ENCODE measurements at regions not wholly inside any gene's neighbourhood (a gene's known extent, or its start where the extent isn't known, plus 50 kb on each side); places are given as distances from the start of the nearest gene placed in this dataset.

- Histone ChIP-seq H3K4me3 (ENCODE audit: low read length in 2 of 2) (no peak overlapping the region), H2BK12ac (ENCODE audit: low read length) (no peak overlapping the region), H2BK15ac (ENCODE audit: low read length) (no peak overlapping the region), H3K4me1 (ENCODE audit: control insufficient read depth in 2 of 2, insufficient read depth in 1 of 2, low read depth in 1 of 2, low read length in 2 of 2) (peaks cover 0 to 3% of the 10 kb centered on the region in 2 donors), H3K9me3 (replicated peaks in 1 of 2; ENCODE audit: control insufficient read depth in 2 of 2, insufficient read depth in 1 of 2, low read depth in 1 of 2, low read length in 2 of 2) (no peaks in the 10 kb centered on the region), H3K23ac (ENCODE audit: low read depth, low read length, poor library complexity) (no peak overlapping the region), H2BK5ac (ENCODE audit: low read length) (no peak overlapping the region), H2BK120ac (ENCODE audit: low read depth, low read length) (no peak overlapping the region), H3K79me1 (ENCODE audit: low read depth, low read length) (no peaks in the 10 kb centered on the region), H2AFZ (ENCODE audit: low read length) (no peak overlapping the region), H3K9ac (ENCODE audit: low read depth, low read length, poor library complexity) (no peak overlapping the region), H3K36me3 (replicated peaks in 1 of 2; ENCODE audit: control insufficient read depth in 2 of 2, insufficient read depth in 2 of 2, low read length in 2 of 2) (no peaks in the 10 kb centered on the region), H3K27ac (replicated peaks; ENCODE audit: low read length) (no peak overlapping the region), H3K18ac (ENCODE audit: low read length) (no peak overlapping the region), H4K8ac (ENCODE audit: low read depth, low read length) (no peak overlapping the region), H3K4ac (ENCODE audit: low read length) (no peak overlapping the region), H2AK5ac (ENCODE audit: low read depth, low read length) (no peak overlapping the region), H3K27me3 (ENCODE audit: control insufficient read depth in 3 of 3, insufficient read depth in 3 of 3, low read depth in 1 of 3, low read length in 3 of 3) (no peaks in the 10 kb centered on the region), H3K14ac (ENCODE audit: low read length) (no peak overlapping the region), H4K91ac (ENCODE audit: low read depth, low read length, poor library complexity) (no peak overlapping the region), H3K4me2 (ENCODE audit: insufficient read depth, low read length, poor library complexity, severe bottlenecking) (no peak overlapping the region)
- DNase-seq (ENCODE audit: low spot score) = no peak
- WGBS, 2 donors (ENCODE audit: extremely low coverage in 2 of 2, insufficient read length in 2 of 2, insufficient replicate concordance in 1 of 2) = no CpG with 5 or more reads among the region's 2 CpGs
Observed at GRCh38 chr20:40449144-40449690, 239.8 kb downstream of the MAFB start.

GRCh38 chr20:40446888-40447287, 242.1 kb downstream of the MAFB start:
- no peak overlapping the region for H3K23ac ChIP-seq (ENCODE audit: low read depth, low read length, poor library complexity)

GRCh38 chr20:40444516-40444915, 244.5 kb downstream of the MAFB start:
- peaks cover 0 to 3% of the 10 kb centered on the region in 2 donors for H3K4me1 ChIP-seq (ENCODE audit: control insufficient read depth in 2 of 2, insufficient read depth in 1 of 2, low read depth in 1 of 2, low read length in 2 of 2)
- H2BK120ac ChIP-seq (ENCODE audit: low read depth, low read length) = no peak overlapping the region
- H2AFZ ChIP-seq (ENCODE audit: low read length) = no peak overlapping the region
- H3K4me3 ChIP-seq (ENCODE audit: low read length in 2 of 2) = no peak overlapping the region
- H3K18ac ChIP-seq (ENCODE audit: low read length) = no peak overlapping the region
- H3K27ac ChIP-seq (replicated peaks; ENCODE audit: low read length) = no peak overlapping the region
- H3K79me1 ChIP-seq (ENCODE audit: low read depth, low read length) = no peaks in the 10 kb centered on the region
- no peak overlapping the region for H2BK15ac ChIP-seq (ENCODE audit: low read length)
- H2BK12ac ChIP-seq (ENCODE audit: low read length) = no peak overlapping the region
- H3K36me3 ChIP-seq (replicated peaks in 1 of 2; ENCODE audit: control insufficient read depth in 2 of 2, insufficient read depth in 2 of 2, low read length in 2 of 2) = no peaks in the 10 kb centered on the region
- H3K9ac ChIP-seq (ENCODE audit: low read depth, low read length, poor library complexity) = no peak overlapping the region
- no peak for DNase-seq (ENCODE audit: low spot score)
- no peak overlapping the region for H3K14ac ChIP-seq (ENCODE audit: low read length)
- no peaks in the 10 kb centered on the region for H3K9me3 ChIP-seq (replicated peaks in 1 of 2; ENCODE audit: control insufficient read depth in 2 of 2, insufficient read depth in 1 of 2, low read depth in 1 of 2, low read length in 2 of 2)
- no CpG with 5 or more reads among the region's 8 CpGs for WGBS, 2 donors (ENCODE audit: extremely low coverage in 2 of 2, insufficient read length in 2 of 2, insufficient replicate concordance in 1 of 2)
- no peak overlapping the region for H2BK5ac ChIP-seq (ENCODE audit: low read length)
- H3K27me3 ChIP-seq (ENCODE audit: control insufficient read depth in 3 of 3, insufficient read depth in 3 of 3, low read depth in 1 of 3, low read length in 3 of 3) = no peaks in the 10 kb centered on the region
- no peak overlapping the region for H4K91ac ChIP-seq (ENCODE audit: low read depth, low read length, poor library complexity)
- H3K4ac ChIP-seq (ENCODE audit: low read length) = no peak overlapping the region
- no peak overlapping the region for H4K8ac ChIP-seq (ENCODE audit: low read depth, low read length)
- no peak overlapping the region for H3K23ac ChIP-seq (ENCODE audit: low read depth, low read length, poor library complexity)
- no peak overlapping the region for H2AK5ac ChIP-seq (ENCODE audit: low read depth, low read length)
- H3K4me2 ChIP-seq (ENCODE audit: insufficient read depth, low read length, poor library complexity, severe bottlenecking) = no peak overlapping the region

More at GRCh38 chr20:40446888-40447287, 242.1 kb downstream of the MAFB start:
- no peaks in the 10 kb centered on the region for H3K9me3 ChIP-seq (replicated peaks in 1 of 2; ENCODE audit: control insufficient read depth in 2 of 2, insufficient read depth in 1 of 2, low read depth in 1 of 2, low read length in 2 of 2)
- no peak overlapping the region for H3K27ac ChIP-seq (replicated peaks; ENCODE audit: low read length)
- H3K4me3 ChIP-seq (ENCODE audit: low read length in 2 of 2) = no peak overlapping the region
- H2AK5ac ChIP-seq (ENCODE audit: low read depth, low read length) = no peak overlapping the region
- no peak overlapping the region for H4K8ac ChIP-seq (ENCODE audit: low read depth, low read length)
- no peak overlapping the region for H2BK15ac ChIP-seq (ENCODE audit: low read length)
- H3K27me3 ChIP-seq (ENCODE audit: control insufficient read depth in 3 of 3, insufficient read depth in 3 of 3, low read depth in 1 of 3, low read length in 3 of 3) = no peaks in the 10 kb centered on the region
- H2AFZ ChIP-seq (ENCODE audit: low read length) = no peak overlapping the region
- H3K9ac ChIP-seq (ENCODE audit: low read depth, low read length, poor library complexity) = no peak overlapping the region
- no peak overlapping the region for H3K4me2 ChIP-seq (ENCODE audit: insufficient read depth, low read length, poor library complexity, severe bottlenecking)
- no peak for DNase-seq (ENCODE audit: low spot score)
- H2BK12ac ChIP-seq (ENCODE audit: low read length) = no peak overlapping the region
- H3K4me1 ChIP-seq (ENCODE audit: control insufficient read depth in 2 of 2, insufficient read depth in 1 of 2, low read depth in 1 of 2, low read length in 2 of 2) = peaks cover 0 to 3% of the 10 kb centered on the region in 2 donors
- no peaks in the 10 kb centered on the region for H3K36me3 ChIP-seq (replicated peaks in 1 of 2; ENCODE audit: control insufficient read depth in 2 of 2, insufficient read depth in 2 of 2, low read length in 2 of 2)
- no peak overlapping the region for H3K4ac ChIP-seq (ENCODE audit: low read length)
- no peak overlapping the region for H3K14ac ChIP-seq (ENCODE audit: low read length)
- no peak overlapping the region for H4K91ac ChIP-seq (ENCODE audit: low read depth, low read length, poor library complexity)
- H2BK5ac ChIP-seq (ENCODE audit: low read length) = no peak overlapping the region
- no peaks in the 10 kb centered on the region for H3K79me1 ChIP-seq (ENCODE audit: low read depth, low read length)
- no peak overlapping the region for H3K18ac ChIP-seq (ENCODE audit: low read length)
- WGBS, 2 donors (ENCODE audit: extremely low coverage in 2 of 2, insufficient read length in 2 of 2, insufficient replicate concordance in 1 of 2) = no CpG with 5 or more reads among the region's 2 CpGs
- H2BK120ac ChIP-seq (ENCODE audit: low read depth, low read length) = no peak overlapping the region

GRCh38 chr20:40443753-40444152, 245.3 kb downstream of the MAFB start:
- H3K4ac ChIP-seq (ENCODE audit: low read length) = no peak overlapping the region
- no peak overlapping the region for H2BK12ac ChIP-seq (ENCODE audit: low read length)
- no peak overlapping the region for H2AK5ac ChIP-seq (ENCODE audit: low read depth, low read length)
- no peaks in the 10 kb centered on the region for H3K27me3 ChIP-seq (ENCODE audit: control insufficient read depth in 3 of 3, insufficient read depth in 3 of 3, low read depth in 1 of 3, low read length in 3 of 3)
- H3K9ac ChIP-seq (ENCODE audit: low read depth, low read length, poor library complexity) = no peak overlapping the region
- H3K27ac ChIP-seq (replicated peaks; ENCODE audit: low read length) = no peak overlapping the region
- no peak overlapping the region for H3K23ac ChIP-seq (ENCODE audit: low read depth, low read length, poor library complexity)
- no peaks in the 10 kb centered on the region for H3K9me3 ChIP-seq (replicated peaks in 1 of 2; ENCODE audit: control insufficient read depth in 2 of 2, insufficient read depth in 1 of 2, low read depth in 1 of 2, low read length in 2 of 2)
- no peak overlapping the region for H3K4me3 ChIP-seq (ENCODE audit: low read length in 2 of 2)
- no peak overlapping the region for H3K18ac ChIP-seq (ENCODE audit: low read length)
- H3K4me1 ChIP-seq (ENCODE audit: control insufficient read depth in 2 of 2, insufficient read depth in 1 of 2, low read depth in 1 of 2, low read length in 2 of 2) = peaks cover 0 to 3% of the 10 kb centered on the region in 2 donors
- H3K4me2 ChIP-seq (ENCODE audit: insufficient read depth, low read length, poor library complexity, severe bottlenecking) = no peak overlapping the region
- no peak overlapping the region for H3K14ac ChIP-seq (ENCODE audit: low read length)
- no peak overlapping the region for H4K8ac ChIP-seq (ENCODE audit: low read depth, low read length)
- DNase-seq (ENCODE audit: low spot score) = no peak
- H2BK5ac ChIP-seq (ENCODE audit: low read length) = no peak overlapping the region
- H3K36me3 ChIP-seq (replicated peaks in 1 of 2; ENCODE audit: control insufficient read depth in 2 of 2, insufficient read depth in 2 of 2, low read length in 2 of 2) = no peaks in the 10 kb centered on the region
- H4K91ac ChIP-seq (ENCODE audit: low read depth, low read length, poor library complexity) = no peak overlapping the region
- H2AFZ ChIP-seq (ENCODE audit: low read length) = no peak overlapping the region
- no peaks in the 10 kb centered on the region for H3K79me1 ChIP-seq (ENCODE audit: low read depth, low read length)
- no peak overlapping the region for H2BK120ac ChIP-seq (ENCODE audit: low read depth, low read length)
- no CpG with 5 or more reads among the region's 5 CpGs for WGBS, 2 donors (ENCODE audit: extremely low coverage in 2 of 2, insufficient read length in 2 of 2, insufficient replicate concordance in 1 of 2)
- no peak overlapping the region for H2BK15ac ChIP-seq (ENCODE audit: low read length)

Data from neuronal stem cell (in vitro differentiated cells).